ENCODE measurements at regions not wholly inside any gene's neighbourhood (a gene's known extent, or its start where the extent isn't known, plus 50 kb on each side); places are given as distances from the start of the nearest gene placed in this dataset.

- TF ChIP-seq CTCF (IDR thresholded peaks at IDR 0.05; ENCODE audit: low read depth, low read length) (no peak), EZH2phosphoT487 (IDR thresholded peaks at IDR 0.05; ENCODE audit: low read depth) (no peak)
These were observed 79.0 kb upstream of the OGFRL1 start for GRCh38 chr6:71209626-71210025.
